ENCODE measurements at regions not wholly inside any gene's neighbourhood (a gene's known extent, or its start where the extent isn't known, plus 50 kb on each side); places are given as distances from the start of the nearest gene placed in this dataset.

- TF ChIP-seq SMAD3 (CRISPR knock-in tag; IDR thresholded peaks at IDR 0.05): no peak
Observed at GRCh38 chr4:120622601-120623000, 299.9 kb downstream of the PRDM5 start (continued).

DNA sequence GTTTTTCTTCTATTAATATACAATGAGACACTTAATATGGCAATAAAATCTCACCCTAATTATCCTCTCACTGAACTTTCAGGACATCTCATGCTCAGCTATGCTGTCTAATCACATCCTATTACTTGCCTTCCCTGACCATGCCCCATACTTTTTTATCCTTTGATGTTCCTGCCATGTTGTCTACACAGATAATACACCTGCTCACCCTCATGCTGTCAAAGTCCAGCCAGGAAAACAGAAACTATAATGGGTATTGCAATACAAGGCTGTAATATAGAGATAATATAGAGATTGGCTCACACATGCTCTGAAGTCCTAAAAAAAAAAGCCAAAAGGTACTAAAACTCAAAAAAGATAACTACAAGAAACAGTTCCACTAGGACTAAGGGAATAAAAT, 305.4 kb downstream of the PRDM5 start:
- no peak for ATAC-seq
- POLR2A ChIA-PET: no interaction called here
- no peak for DNase-seq (ENCODE audit: low spot score)
- Histone ChIP-seq H3K79me2 (ENCODE audit: insufficient read depth, low read length) (no peaks in the 10 kb centered on the region), H3K4me1 (ENCODE audit: insufficient read depth, low read length) (no peaks in the 10 kb centered on the region), H3K27me3 (ENCODE audit: control insufficient read depth in 1 of 2, insufficient read depth in 2 of 2, low read length in 2 of 2) (no peaks in the 10 kb centered on the region), H3K27ac (ENCODE audit: extremely low read length, insufficient read depth, low read length) (no peak overlapping the region), H3K4me3 (replicated peaks in 1 of 3; ENCODE audit: insufficient read depth in 1 of 3, low read depth in 2 of 3, low read length in 3 of 3) (no peak overlapping the region), H3K9ac (ENCODE audit: insufficient read depth, low read depth, low read length) (no peak overlapping the region), H2AFZ (ENCODE audit: low read length) (no peak overlapping the region), H3K9me3 (ENCODE audit: low read length) (no peaks in the 10 kb centered on the region), H4K20me1 (ENCODE audit: insufficient read depth, low read length) (no peaks in the 10 kb centered on the region), H3K4me2 (ENCODE audit: low read depth, low read length) (no peak overlapping the region), H3K36me3 (replicated peaks in 1 of 2; ENCODE audit: control insufficient read depth in 1 of 2, insufficient read depth in 2 of 2, low read length in 2 of 2) (no peaks in the 10 kb centered on the region)
- no TSS peak for BruUV-seq (replicated peaks)
- no peak for TF ChIP-seq PAX8 (CRISPR knock-in tag; IDR thresholded peaks at IDR 0.05; ENCODE audit: borderline replicate concordance)
- no peak for TF ChIP-seq KLF16 (CRISPR knock-in tag; IDR thresholded peaks at IDR 0.05)
- no peak for TF ChIP-seq CCAR2 (optimal IDR thresholded peaks at IDR 0.05; ENCODE audit: low read depth, low read length)
- no peak for TF ChIP-seq CSRNP1 (CRISPR knock-in tag; IDR thresholded peaks at IDR 0.05)
- TF ChIP-seq ZSCAN21 (CRISPR knock-in tag; IDR thresholded peaks at IDR 0.05; ENCODE audit: borderline replicate concordance): no peak
- TF ChIP-seq MYNN (CRISPR knock-in tag; IDR thresholded peaks at IDR 0.05; ENCODE audit: low read depth): no peak
- TF ChIP-seq ELF1 (CRISPR knock-in tag; IDR thresholded peaks at IDR 0.05): no peak
- TF ChIP-seq ZSCAN29 (CRISPR knock-in tag; conservative IDR thresholded peaks at IDR 0.05): no peak
- TF ChIP-seq ZNF362 (CRISPR knock-in tag; IDR thresholded peaks at IDR 0.05; ENCODE audit: borderline replicate concordance): no peak
- TF ChIP-seq, protein P1, sequence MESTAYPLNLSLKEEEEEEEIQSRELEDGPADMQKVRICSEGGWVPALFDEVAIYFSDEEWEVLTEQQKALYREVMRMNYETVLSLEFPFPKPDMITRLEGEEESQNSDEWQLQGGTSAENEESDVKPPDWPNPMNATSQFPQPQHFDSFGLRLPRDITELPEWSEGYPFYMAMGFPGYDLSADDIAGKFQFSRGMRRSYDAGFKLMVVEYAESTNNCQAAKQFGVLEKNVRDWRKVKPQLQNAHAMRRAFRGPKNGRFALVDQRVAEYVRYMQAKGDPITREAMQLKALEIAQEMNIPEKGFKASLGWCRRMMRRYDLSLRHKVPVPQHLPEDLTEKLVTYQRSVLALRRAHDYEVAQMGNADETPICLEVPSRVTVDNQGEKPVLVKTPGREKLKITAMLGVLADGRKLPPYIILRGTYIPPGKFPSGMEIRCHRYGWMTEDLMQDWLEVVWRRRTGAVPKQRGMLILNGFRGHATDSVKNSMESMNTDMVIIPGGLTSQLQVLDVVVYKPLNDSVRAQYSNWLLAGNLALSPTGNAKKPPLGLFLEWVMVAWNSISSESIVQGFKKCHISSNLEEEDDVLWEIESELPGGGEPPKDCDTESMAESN (CRISPR knock-in tag; conservative IDR thresholded peaks at IDR 0.05): no peak
- TF ChIP-seq ZNF101 (CRISPR knock-in tag; IDR thresholded peaks at IDR 0.05; ENCODE audit: borderline replicate concordance, low read depth): no peak
- in situ Hi-C loops (cut with HindIII; ENCODE audit: extremely low pct_ligation_motif_present, low pct_unique_long_range_greater_than_20kb): no loop called here
- intact Hi-C loops (cut with micrococcal nuclease; ENCODE audit: unreplicated experiment): no loop called here
- CTCF ChIA-PET (ENCODE audit: low intra/inter-chr PET ratio, low total read pairs): no interaction called here
- FAIRE-seq: no peak

Measured in HepG2 (cell line).